ENCODE measurements at regions not wholly inside any gene's neighbourhood (a gene's known extent, or its start where the extent isn't known, plus 50 kb on each side); places are given as distances from the start of the nearest gene placed in this dataset.

DNA sequence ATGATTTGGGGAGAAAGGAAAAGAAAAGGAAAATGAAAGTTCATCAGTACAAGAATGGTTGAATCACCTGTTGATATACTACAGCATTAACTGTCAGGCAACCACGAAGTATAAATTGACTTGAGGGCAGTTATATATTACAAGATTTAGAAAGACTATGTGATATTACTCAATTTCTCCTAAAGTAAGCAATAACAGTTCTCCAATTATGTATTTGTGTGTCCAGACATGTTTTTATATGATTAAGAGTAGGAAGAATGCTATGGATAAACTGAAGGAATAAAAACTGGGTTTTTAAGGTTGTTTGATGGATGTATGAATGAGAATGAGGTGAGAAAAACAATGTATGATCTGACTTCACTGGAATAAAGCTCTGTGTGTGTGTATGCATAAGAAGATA lies 2234.4 kb downstream of the ARAP2 start:
- no peak for TF ChIP-seq GATA2 (IDR thresholded peaks at IDR 0.05; ENCODE audit: low read depth, low read length)
- TF ChIP-seq GATA3 (IDR thresholded peaks at IDR 0.05; ENCODE audit: low read depth, low read length): no peak

Data from SH-SY5Y (cell line).